NCI-H187 treated with DMSO at 0.1 percent for 48 hours (cell line): ENCODE measurements at regions not wholly inside any gene's neighbourhood (a gene's known extent, or its start where the extent isn't known, plus 50 kb on each side); places are given as distances from the start of the nearest gene placed in this dataset.
"Not testable (repeated sequence)": the region's sequence is repeated elsewhere in the genome, so short reads cannot be mapped to it uniquely, and the experiment has no call there.

Experiments
- DNase-seq: peaks from one replicate; lab custom pipeline; 2025; lab: John Stamatoyannopoulos, UW

- not testable (repeated sequence) for DNase-seq
These were observed 605.9 kb downstream of the KCNT2 start for GRCh38 chr1:196002296-196002695.

- DNase-seq = no peak
These were observed 607.1 kb downstream of the KCNT2 start for GRCh38 chr1:196001188-196001587.

- DNase-seq = no peak
These were observed 609.2 kb downstream of the KCNT2 start for GRCh38 chr1:195999022-195999421.

- no peak for DNase-seq
These were observed 626.6 kb downstream of the KCNT2 start for GRCh38 chr1:195981448-195982139.

GRCh38 chr1:195979646-195980045, 628.6 kb downstream of the KCNT2 start:
- no peak for DNase-seq

GRCh38 chr1:195973311-195973904, 634.8 kb downstream of the KCNT2 start:
- DNase-seq = no peak

- no peak for DNase-seq
These were observed 636.7 kb downstream of the KCNT2 start for GRCh38 chr1:195971589-195971988.

GRCh38 chr1:195970209-195970608, 638.0 kb downstream of the KCNT2 start:
- DNase-seq = no peak

- DNase-seq = no peak
These were observed 642.8 kb downstream of the KCNT2 start for GRCh38 chr1:195965475-195965874.

- no peak for DNase-seq
These were observed 643.2 kb downstream of the KCNT2 start for GRCh38 chr1:195965036-195965435.

- DNase-seq = no peak
These were observed 643.7 kb downstream of the KCNT2 start for GRCh38 chr1:195964516-195964915.

- no peak for DNase-seq
These were observed 646.2 kb downstream of the KCNT2 start for GRCh38 chr1:195962051-195962450.

GRCh38 chr1:195960580-195960979, 647.7 kb downstream of the KCNT2 start:
- DNase-seq = no peak

- DNase-seq = no peak
These were observed 650.1 kb downstream of the KCNT2 start for GRCh38 chr1:195958131-195958530.

GRCh38 chr1:195956845-195957244, 651.4 kb downstream of the KCNT2 start:
- no peak for DNase-seq

GRCh38 chr1:195954848-195955247, 653.4 kb downstream of the KCNT2 start:
- DNase-seq = no peak

- no peak for DNase-seq
These were observed 656.9 kb downstream of the KCNT2 start for GRCh38 chr1:195951313-195951712.

GRCh38 chr1:195948123-195948895, 659.9 kb downstream of the KCNT2 start:
- DNase-seq = no peak

GRCh38 chr1:195946500-195946899, 661.7 kb downstream of the KCNT2 start:
- DNase-seq = no peak

GRCh38 chr1:195941795-195942194, 666.4 kb downstream of the KCNT2 start:
- DNase-seq = no peak

- no peak for DNase-seq
These were observed 666.9 kb downstream of the KCNT2 start for GRCh38 chr1:195941314-195941713.

- DNase-seq = no peak
These were observed 668.4 kb downstream of the KCNT2 start for GRCh38 chr1:195939844-195940243.
